GM18505 (cell line): ENCODE measurements at regions not wholly inside any gene's neighbourhood (a gene's known extent, or its start where the extent isn't known, plus 50 kb on each side); places are given as distances from the start of the nearest gene placed in this dataset.

Experiments used
- ATAC-seq: cut with Tn5 transposase; IDR thresholded peaks from one replicate; pipeline ENCODE4 v1.9.1; 2021; ENCODE audit not compliant: unreplicated experiment
- POLR2A ChIP-seq: IDR thresholded peaks from 4 replicates; pipeline ENCODE4 v1.6.1; 2011; ENCODE audit warnings: borderline replicate concordance; ENCODE audit not compliant: insufficient read depth, insufficient read length; ENCODE audit errors: extremely low read depth

- TF ChIP-seq POLR2A = no peak
- no peak for ATAC-seq
Observed at GRCh38 chr9:22278426-22278825, 168.2 kb upstream of the DMRTA1 start.

DNA sequence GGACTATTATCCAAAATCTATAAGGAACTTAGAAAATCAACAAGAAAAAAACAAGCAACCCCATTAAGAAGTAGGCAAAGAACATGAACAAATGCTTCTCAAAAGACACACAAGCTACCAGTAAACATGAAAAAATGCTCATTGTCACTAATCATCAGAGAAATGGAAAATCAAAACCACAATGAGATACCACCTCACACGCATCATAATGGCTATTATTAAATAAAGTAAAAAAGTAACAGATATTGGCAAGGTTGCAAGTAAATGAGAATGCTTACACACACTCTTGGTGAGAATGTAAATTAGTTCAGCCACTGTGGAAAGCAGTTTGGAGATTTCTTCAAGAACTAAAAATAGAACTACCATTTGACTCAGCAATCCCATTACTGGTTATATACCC, 167.0 kb upstream of the DMRTA1 start:
- no peak for TF ChIP-seq POLR2A
- no peak for ATAC-seq

DNA sequence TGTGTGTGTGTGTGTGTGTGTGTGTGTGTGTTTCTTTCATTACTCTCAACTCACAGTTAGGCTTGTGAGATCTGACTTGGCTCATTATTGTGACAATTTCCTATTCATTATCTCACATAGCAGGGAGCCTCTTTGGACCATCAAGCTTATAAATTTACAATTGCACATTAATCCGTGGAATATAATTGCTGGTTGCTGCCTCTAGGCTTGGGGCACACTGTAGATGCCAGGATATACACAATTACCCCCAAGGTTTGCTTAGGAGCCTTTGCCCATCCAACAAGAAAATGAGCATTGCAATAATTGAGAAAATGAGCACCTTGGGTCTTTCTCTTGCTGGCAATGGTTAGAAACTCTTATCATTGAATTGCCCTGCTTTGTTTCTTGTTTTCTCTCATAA, 161.6 kb upstream of the DMRTA1 start:
- no peak for ATAC-seq
- no peak for TF ChIP-seq POLR2A

DNA sequence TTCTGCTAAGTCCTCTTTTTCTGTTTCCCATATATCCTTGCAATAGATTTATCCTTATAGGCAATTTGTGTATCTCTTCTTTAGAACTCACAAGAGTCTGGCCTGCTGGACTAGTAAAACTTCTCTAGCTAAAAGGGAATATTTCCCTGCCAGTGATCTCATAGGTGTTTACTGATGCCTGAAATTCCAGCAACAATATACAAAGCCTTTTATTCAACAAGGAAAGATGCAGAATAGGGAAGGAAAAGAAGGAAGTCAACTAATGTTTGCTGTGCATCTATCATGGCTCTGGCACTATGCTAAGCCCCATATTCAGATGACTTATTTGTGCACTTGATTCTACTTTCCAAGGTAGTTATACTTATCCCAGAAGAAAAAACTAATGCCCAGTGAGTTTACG, 160.0 kb upstream of the DMRTA1 start:
- TF ChIP-seq POLR2A = no peak
- ATAC-seq = no peak

DNA sequence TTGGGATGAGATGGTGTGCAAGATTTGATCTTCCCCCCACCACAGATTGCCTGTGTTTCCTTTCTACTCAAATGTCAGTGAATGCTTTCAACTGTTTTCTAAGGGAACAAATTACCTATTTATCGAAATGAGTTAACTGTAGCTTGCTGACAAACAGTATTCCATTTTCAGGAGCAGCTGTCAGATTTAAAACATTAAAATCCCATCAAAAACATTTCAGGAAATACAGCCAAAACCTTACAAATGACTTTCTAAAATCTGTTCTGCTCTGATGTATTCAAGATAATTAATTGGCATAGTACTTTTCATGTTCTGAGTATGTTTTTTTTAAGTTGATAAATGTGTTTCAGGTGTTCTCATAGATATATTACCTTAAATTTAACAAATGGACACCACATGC, 158.0 kb upstream of the DMRTA1 start:
- TF ChIP-seq POLR2A = no peak
- ATAC-seq = no peak

DNA sequence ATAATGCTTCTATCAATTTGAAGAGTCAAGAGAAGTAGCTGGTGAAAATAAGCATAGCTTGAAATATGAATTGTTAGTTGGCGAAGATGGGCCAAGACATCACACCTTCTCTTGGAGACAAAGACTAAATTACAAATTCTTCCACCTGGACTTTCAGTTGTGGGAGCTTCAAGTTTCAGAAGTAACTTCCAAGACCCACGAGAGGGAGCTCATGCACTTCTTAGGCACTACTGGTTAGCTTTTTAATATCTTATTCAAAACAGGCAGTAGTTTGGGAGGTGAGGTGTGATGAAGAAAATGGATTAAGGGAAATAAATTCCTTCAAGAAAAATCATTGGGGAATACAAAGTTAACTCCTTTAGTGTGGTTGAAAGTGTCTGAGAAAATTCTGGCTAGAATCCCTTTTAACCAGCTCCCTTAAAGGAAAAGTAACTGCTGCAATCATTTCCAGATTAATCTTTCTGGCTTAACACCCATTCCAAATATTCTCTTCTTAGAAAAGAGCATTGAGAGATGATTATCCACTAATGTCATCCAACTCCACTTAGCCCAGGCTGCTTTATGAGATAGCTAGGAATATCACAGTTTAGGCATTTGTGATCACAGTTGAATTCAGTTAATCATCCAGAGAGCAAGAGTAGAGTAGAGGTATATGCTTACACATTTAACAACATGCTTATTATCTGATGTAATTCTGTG, 139.5 kb upstream of the DMRTA1 start:
- TF ChIP-seq POLR2A = no peak
- ATAC-seq = no peak

DNA sequence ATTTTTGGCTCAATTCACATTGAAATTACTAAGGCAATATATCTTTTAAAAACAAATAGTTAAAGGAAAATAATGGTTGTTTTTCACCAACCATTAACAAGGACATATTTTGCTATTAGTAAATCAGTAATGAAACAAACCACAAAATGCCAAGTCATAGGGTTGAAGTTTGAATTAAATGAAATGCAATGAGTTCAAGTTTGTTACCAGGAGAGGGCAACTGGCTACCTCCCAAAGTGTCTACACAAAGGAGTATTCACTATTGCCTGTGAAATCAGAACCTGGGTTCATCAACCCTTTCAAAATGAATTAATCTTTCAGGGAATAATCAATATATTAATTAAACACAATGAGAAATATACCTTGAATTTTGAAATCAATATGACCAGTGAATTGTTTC, 138.4 kb upstream of the DMRTA1 start:
- no peak for ATAC-seq
- TF ChIP-seq POLR2A = no peak

DNA sequence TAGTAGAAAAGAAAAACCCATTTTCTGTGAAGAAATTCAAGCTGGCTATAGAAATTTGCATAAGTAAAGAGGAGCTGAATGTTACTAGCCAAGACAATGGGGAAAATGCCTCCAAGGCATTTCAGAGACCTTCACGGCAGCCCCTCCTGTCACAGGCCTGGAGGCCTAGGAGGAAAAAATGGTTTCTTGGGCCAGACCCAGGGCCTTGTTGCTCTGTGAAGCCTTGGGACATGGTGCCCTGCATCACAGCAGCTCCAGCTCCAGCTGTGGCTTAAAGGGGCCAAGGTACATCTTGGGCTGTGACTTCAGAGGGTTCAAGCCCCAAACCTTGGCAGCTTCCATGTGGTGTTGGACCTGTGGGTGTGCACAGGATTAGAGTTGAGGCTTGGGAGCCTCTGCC, 130.0 kb upstream of the DMRTA1 start:
- no peak for ATAC-seq
- TF ChIP-seq POLR2A = no peak

DNA sequence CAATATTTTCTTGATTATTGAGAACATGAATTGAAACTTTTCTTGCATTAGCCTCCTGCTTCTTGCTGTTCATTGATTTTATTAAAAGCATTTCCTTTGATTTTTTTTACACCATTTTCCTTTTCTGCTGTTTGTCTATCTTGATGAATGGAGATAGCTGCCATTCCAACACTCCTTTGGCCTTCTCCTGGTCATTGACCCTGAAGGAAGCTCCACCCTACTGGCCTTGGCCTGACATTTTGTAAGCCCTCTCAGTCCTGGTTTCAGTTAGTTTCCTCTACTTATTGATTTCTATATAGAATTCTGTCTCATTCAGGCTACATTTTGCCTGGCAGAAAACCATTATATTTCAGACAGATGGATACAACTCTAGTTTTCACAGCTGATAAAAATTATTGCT, 115.1 kb upstream of the DMRTA1 start:
- ATAC-seq = no peak
- TF ChIP-seq POLR2A = no peak

GRCh38 chr9:22332202-22332601, 114.4 kb upstream of the DMRTA1 start:
- no peak for ATAC-seq
- no peak for TF ChIP-seq POLR2A

DNA sequence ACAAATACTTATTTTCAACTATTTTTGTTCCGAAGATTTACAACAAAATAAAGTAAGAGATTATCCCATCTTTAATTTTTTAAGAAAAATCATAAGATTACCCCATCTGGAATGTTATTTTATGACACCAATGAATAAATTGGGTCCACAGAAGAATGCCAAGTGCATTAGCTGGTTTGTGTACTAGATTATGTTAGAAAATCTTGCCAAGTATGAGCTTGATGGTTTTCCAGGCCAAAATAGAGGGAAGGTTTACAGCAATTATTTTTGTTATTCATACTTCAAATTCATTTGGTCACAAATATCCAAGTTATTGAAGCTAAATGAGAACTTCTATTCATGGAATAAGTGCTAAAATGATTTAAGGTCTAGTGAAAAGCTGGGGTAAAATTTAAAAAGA, 109.4 kb upstream of the DMRTA1 start:
- no peak for TF ChIP-seq POLR2A
- ATAC-seq = no peak

DNA sequence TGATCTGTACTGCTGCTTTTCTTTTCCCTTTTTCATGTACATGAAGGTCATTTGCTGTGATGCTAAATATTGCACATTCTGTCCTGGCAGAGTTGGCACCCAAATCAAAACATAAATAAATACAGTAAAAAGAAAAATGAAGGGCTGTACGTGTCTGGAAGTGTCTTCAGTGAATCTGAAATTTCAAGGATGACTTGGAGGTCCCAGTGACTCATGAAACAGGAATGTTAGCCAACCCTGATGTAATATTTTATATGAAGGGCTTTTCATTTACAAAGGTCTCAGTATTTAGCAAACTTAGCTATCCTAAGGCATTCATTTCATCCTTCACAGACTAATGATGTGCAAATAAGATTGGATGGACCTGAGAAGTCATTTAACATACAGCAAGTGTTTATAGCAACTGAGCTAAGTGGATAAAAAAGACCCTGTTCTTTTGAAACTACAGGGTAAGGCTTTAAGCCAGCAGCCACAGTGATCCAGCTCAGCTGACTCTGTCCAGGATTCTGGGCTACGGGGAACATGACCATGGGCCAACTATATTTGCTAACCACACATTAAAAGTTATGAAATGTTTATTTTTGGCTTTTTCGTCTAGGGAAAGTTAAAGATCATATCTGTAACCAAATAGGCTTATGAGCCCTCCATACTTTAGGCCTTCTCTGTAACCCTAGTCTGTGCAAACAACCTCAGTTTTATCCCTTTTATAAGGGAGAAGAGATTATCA, 104.0 kb upstream of the DMRTA1 start:
- TF ChIP-seq POLR2A = no peak
- no peak for ATAC-seq

GRCh38 chr9:22343218-22343611, 103.4 kb upstream of the DMRTA1 start:
- ATAC-seq = no peak

DNA sequence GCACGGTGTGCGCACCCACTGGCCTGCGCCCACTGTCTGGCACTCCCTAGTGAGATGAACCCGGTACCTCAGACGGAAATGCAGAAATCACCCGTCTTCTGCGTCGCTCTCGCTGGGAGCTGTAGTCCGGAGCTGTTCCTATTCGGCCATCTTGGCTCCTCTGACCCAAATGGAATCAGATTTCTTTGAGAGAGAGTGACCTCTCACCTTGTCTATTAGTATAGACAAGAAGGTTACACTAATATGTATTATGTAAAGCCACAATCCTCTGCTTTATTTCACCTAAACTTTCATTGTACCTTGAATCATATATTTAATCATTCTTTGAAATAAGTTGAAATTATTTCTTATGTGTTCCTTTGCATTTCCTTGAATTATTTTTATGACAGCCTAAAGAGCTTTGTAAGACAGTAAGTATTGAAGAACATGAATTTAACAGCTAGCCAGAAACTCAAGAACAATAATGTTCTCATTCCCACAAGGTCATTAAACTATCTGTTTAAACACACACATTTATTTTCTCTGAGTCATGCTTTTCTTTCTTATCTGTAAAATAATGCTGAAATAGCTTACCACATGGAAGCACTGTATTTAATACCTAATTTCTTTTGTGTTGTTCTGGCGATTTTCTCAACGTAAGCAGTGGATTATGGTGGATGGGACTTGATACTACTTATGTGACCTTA, 91.8 kb upstream of the DMRTA1 start:
- no peak for ATAC-seq
- no peak for TF ChIP-seq POLR2A

More at GRCh38 chr9:22343218-22343611, 103.4 kb upstream of the DMRTA1 start:
- TF ChIP-seq POLR2A = no peak
